GM21526 (cell line): ENCODE measurements at regions not wholly inside any gene's neighbourhood (a gene's known extent, or its start where the extent isn't known, plus 50 kb on each side); places are given as distances from the start of the nearest gene placed in this dataset.
"Not testable (repeated sequence)": the region's sequence is repeated elsewhere in the genome, so short reads cannot be mapped to it uniquely, and the experiment has no call there.

Experiments
- ATAC-seq: cut with Tn5 transposase; IDR thresholded peaks from one replicate; pipeline ENCODE4 v1.9.1; 2021; ENCODE audit warnings: moderate library complexity; ENCODE audit not compliant: unreplicated experiment, low FRiP score

DNA sequence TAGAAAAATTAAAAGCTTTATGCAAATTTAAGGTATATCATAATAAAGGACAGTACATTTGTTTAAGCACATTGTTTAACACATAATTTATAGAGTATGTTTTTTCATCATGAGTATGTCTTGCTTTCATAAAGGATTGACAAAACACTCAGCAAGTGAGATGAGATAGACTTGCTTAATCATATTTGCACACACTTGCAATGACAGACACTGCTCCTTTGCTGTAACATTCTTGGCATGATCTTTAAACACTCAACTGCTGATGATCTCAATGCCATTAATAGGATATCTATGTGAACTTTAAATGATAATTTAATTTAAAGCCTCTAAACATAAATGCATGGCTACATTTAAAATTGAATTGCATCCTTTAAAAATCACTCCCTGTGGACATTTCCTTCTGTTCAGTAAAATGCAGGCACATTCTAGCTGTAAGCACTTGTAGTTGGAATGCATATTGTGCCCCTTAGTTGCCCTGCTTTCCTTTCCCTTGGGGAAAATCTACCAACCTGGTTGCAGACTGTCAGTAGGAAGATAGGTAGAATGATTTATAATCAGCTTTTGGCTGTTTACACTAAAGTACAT lies 979.0 kb downstream of the TMTC2 start:
- ATAC-seq, result no peak

- ATAC-seq, result no peak
Measured at GRCh38 chr12:83664650-83665049, 977.9 kb downstream of the TMTC2 start.

GRCh38 chr12:83660727-83661358 lies 974.1 kb downstream of the TMTC2 start:
- ATAC-seq, result no peak

DNA sequence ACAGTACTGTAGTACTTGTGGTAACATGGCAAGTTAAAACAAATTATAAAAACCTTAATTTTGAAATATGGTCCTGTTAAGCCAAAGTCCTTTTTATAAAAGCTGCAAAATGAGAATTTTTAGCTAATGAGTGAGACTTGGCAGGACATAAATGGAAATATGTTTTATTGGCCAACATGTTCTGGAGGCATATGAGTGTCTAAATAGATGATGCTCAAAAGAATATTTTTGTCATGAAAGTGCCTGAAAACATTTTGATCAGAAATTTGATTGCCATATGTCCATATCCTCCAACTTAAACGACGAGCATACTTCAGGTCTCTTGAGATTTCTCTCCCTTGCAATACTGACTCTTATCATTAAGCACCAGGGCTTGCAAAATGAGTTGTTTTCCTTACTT lies 972.6 kb downstream of the TMTC2 start:
- no peak for ATAC-seq

DNA sequence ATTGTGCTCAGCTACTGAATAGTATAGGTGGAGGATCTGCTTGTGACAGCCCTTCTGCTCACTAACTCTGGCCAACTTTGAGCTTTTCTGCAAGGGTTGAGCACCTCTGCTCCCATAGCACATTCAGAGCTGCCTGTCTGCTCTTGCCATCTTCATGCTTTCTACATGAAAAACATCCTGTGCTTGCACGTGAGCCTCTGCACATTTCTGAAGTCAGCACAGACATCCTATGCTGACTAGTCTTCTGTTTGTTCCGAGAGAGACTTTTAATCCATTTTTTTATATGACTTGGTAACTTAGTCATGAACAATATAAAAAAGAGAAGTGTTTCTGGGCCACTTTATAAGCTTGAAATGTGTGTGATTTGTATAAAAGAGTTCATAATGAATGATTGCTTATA lies 969.3 kb downstream of the TMTC2 start:
- ATAC-seq, result no peak

GRCh38 chr12:83642205-83642604 lies 955.5 kb downstream of the TMTC2 start:
- no peak for ATAC-seq

DNA sequence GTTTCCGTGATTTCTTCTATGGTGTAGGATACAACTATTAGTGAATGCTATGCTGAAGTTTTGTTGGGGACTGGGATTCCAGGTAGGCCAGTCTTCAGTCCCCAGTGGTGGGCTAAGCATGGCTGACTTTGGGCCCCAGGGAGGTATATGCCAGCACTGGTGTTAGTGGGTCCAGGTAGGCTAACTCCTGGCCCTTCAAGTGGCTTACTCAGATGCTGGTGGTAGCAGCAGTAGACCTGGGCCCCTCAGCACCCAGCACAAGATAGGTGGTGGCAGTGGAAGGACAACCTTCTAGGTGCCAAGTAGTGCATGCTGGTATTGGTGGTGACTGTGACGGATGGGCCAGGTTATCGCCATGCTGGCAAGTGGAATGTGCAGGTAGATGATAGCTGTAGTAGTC lies 955.1 kb downstream of the TMTC2 start:
- no peak for ATAC-seq

- no peak for ATAC-seq
Measured at GRCh38 chr12:83634726-83635267, 948.1 kb downstream of the TMTC2 start.

- no peak for ATAC-seq
Measured at GRCh38 chr12:83630526-83630925, 943.8 kb downstream of the TMTC2 start.

- no peak for ATAC-seq
Measured at GRCh38 chr12:83629931-83630330, 943.2 kb downstream of the TMTC2 start.

DNA sequence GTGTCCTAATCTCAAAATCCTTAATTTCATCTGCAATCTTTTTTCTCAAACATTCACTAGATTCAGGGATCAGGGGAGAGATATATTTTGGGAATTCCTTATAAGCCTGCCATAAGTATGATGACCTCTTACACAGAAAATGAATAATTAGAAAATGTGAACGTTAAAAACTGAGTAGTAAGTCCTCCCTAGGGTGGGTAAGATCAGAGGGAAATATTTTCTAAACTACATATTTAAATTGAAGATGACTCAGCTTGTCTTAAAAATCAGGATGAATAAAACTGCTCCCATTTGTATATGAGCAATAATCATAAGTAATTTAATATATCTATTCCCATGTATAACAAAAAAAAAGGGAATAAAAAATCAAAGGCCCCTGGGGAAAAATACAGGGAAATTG lies 935.5 kb downstream of the TMTC2 start:
- no peak for ATAC-seq

DNA sequence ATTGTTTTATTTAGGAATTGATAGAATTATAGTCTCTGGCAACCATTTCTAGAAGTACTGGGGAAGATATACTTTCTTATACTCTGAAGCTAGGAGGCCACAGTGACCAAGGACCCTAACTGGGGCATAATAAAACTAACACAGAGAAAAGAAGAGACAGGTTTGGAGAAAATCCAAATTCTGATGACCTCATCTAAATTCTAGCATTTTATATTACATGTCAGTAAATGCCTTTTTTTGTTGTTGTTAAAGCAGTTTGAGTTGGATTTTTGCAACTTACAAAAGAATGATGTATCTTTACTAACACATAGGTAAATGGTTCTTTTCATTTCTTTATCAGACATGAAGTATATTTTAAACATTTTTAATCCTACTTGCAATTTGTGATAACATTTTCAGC lies 933.3 kb downstream of the TMTC2 start:
- ATAC-seq, result no peak

DNA sequence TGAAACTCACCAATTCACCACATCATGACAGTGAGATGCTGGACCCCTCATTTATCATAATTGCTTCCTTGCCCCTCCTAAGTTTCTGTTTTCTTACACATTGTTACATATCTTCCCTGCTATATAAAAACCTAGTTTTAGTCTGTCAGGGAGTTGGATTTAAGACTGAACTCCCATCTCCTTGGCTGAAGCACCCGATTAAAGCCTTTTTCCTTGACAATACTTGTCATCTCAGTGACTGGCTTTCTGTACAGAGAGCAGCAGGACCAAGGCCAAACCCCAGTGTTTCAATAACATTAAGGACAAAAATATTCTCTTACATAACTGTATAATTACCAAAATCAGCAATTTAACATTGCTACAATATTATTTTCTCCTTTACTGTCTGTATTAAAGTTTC lies 928.4 kb downstream of the TMTC2 start:
- ATAC-seq, result no peak

DNA sequence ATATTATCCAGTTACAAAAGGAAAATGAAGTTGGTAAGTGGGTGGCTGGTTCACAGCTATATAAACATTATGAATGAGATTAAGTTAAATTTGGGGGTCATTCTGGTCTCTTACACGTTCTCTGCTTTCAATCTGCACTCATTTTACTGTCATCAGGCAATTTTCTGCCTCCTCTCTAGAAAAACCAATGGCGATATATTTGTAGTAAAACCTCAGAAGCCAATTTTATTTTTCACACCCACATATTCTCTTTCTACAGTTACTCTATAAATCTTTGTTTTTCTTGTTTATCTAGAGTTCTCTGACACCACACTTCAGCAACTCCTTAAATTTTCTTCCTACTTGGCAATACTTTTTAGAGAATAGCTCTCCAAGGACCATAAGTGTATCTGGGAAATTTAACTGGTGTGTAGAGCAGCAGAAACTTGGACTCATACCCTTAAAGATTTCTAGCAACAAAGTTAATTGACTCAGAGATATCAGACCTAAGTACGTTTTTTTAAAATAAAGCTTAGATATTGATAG lies 926.9 kb downstream of the TMTC2 start:
- ATAC-seq, result no peak

DNA sequence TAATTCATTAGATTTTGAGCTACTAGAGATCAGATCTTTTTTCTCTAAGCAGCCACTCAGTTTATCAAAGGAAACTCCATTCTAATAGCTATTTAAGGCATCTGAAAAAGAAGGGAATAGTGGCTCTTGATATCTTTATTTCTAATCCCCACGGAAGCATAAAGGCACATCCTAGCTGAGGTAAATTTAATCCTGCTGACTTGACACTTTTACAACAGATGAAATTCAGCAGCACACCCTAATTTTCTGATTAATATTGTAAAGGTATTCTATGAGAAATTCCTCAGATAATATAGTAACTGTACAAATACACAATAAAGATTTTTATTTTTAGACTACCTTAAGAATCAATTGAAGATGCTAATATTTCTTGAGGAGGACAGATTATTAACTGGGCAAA lies 916.4 kb downstream of the TMTC2 start:
- no peak for ATAC-seq

DNA sequence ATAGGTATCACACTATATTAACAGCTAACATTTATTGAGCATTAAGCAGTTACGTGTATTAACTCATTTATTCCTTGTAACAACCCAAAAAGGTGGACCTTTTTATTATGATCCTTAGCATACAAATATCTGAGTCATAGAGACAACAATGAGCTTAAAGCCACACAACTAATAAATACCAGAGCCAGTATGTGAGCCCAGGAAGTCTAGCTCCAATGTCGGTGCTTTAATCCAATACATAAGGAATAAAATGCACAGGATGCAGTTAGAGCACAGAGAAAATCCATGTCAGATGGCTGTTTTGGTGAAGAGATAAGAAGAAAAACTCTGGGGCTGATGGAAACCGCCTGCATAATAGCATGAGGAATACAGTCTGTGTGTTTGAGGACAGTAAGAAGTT lies 888.6 kb downstream of the TMTC2 start:
- no peak for ATAC-seq

GRCh38 chr12:83574142-83574541 lies 887.4 kb downstream of the TMTC2 start:
- ATAC-seq, result no peak

GRCh38 chr12:83573671-83574070 lies 887.0 kb downstream of the TMTC2 start:
- no peak for ATAC-seq

DNA sequence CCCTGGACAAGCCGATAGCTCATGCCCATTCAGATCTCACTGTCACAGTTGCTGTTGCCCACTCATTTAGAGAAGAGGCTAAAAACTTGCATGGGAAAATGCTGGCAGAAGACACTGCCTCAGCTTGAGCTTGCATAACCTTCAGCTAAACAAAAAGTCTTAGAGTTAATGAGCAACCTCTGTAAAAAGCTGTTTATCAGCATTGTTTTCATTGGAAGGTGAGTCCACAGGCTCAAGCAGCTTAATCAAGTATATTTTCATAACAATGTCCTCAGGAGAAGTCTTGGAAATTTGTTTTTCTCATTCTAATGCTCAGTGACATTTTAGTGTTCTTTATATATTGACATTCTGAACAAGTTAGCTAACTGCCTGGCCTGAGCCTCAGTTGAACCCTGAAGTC lies 872.9 kb downstream of the TMTC2 start:
- ATAC-seq, result no peak

GRCh38 chr12:83556040-83556439 lies 869.3 kb downstream of the TMTC2 start:
- ATAC-seq, result not testable (repeated sequence)

DNA sequence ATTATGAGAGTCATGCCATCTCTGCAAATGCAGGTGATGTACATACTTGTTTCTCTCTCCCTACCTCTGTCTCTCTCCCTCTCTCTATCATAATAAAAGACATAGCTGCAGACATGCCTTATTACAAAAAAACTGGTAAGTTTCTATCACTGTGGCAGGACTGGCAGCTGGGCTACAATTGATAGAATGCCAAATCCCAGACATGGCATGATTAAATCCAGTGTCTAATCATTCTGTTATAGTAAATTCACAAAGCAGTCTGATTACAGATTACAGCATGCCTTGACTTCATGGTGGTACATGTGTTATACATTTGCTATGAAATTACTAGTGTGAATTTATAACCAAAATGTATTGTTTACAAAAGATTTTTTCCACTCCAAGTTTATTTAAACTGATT lies 854.7 kb downstream of the TMTC2 start:
- no peak for ATAC-seq

GRCh38 chr12:83538361-83538965 lies 851.8 kb downstream of the TMTC2 start:
- no peak for ATAC-seq
